SK-N-SH (cell line): ENCODE measurements at regions not wholly inside any gene's neighbourhood (a gene's known extent, or its start where the extent isn't known, plus 50 kb on each side); places are given as distances from the start of the nearest gene placed in this dataset.

Source experiments
- CTCF ChIP-seq: fragments of 200-600 bp; sonication (generic); IDR thresholded peaks from 2 replicates; pipeline ENCODE4 v1.6.1; 2017; ENCODE audit warnings: antibody characterized with exemption, mild to moderate bottlenecking, moderate library complexity
- POLR2AphosphoS5 ChIP-seq: IDR thresholded peaks from 2 replicates; pipeline ENCODE4 v1.6.1; 2012; ENCODE audit warnings: low read depth, low read length
- USF1 ChIP-seq: IDR thresholded peaks from 2 replicates; pipeline ENCODE4 v1.4.0; 2012; ENCODE audit warnings: low read depth, borderline replicate concordance

GRCh38 chr4:103450693-103451092 lies 252.6 kb upstream of the CENPE start:
- TF ChIP-seq POLR2AphosphoS5, result no peak
- no peak for TF ChIP-seq CTCF
- no peak for TF ChIP-seq USF1
